SK-N-SH treated with all-trans-retinoic acid at 6 μM for 48 hours (cell line): ENCODE measurements at regions not wholly inside any gene's neighbourhood (a gene's known extent, or its start where the extent isn't known, plus 50 kb on each side); places are given as distances from the start of the nearest gene placed in this dataset.

Experiments used
- ATAC-seq: fragments of 200-7000 bp; cut with Tn5 transposase; 3 replicates; pipeline ENCODE4 v1.9.1; 2020; ENCODE audit warnings: mild to moderate bottlenecking, moderate library complexity
- ARNTL ChIP-seq: fragments of 450-650 bp; formaldehyde crosslinking; IDR thresholded peaks from 2 replicates; pipeline ENCODE4 v1.5.0; 2020; ENCODE audit warnings: low read depth, mild to moderate bottlenecking, moderate library complexity, borderline replicate concordance
- BACH2 ChIP-seq: fragments of 250-450 bp; sonication (Bioruptor Pico); IDR thresholded peaks from 2 replicates; pipeline ENCODE4 v1.9.0; 2021; ENCODE audit warnings: mild to moderate bottlenecking, borderline replicate concordance
- CREB5 ChIP-seq: fragments of 250-450 bp; sonication (Bioruptor Pico); IDR thresholded peaks from 2 replicates; pipeline ENCODE4 v1.5.1; 2020; ENCODE audit warnings: low read depth, mild to moderate bottlenecking, moderate library complexity
- CSDC2 ChIP-seq: fragments of 250-450 bp; sonication (Bioruptor Pico); IDR thresholded peaks from 2 replicates; pipeline ENCODE4 v1.5.0; 2020; ENCODE audit warnings: mild to moderate bottlenecking, moderate library complexity
- CSRNP3 ChIP-seq: fragments of 250-450 bp; sonication (Bioruptor Pico); IDR thresholded peaks from 2 replicates; pipeline ENCODE4 v1.5.1; 2021; ENCODE audit warnings: mild to moderate bottlenecking, moderate library complexity
- ESRRG ChIP-seq: fragments of 250-450 bp; sonication (Bioruptor Pico); IDR thresholded peaks from 2 replicates; pipeline ENCODE4 v1.6.1; 2021; ENCODE audit warnings: mild to moderate bottlenecking
- GLIS3 ChIP-seq: fragments of 250-450 bp; sonication (Bioruptor Pico); IDR thresholded peaks from 2 replicates; pipeline ENCODE4 v1.5.0; 2020; ENCODE audit warnings: mild to moderate bottlenecking, moderate library complexity
- ISL1 ChIP-seq: fragments of 250-450 bp; sonication (Bioruptor Pico); IDR thresholded peaks from 2 replicates; pipeline ENCODE4 v2.1.2; 2022; ENCODE audit warnings: mild to moderate bottlenecking, moderate library complexity
- OSR1 ChIP-seq: fragments of 250-450 bp; sonication (Bioruptor Pico); IDR thresholded peaks from 2 replicates; pipeline ENCODE4 v1.8.0; 2022; ENCODE audit warnings: moderate library complexity, mild to moderate bottlenecking, inconsistent platforms
- PATZ1 ChIP-seq: fragments of 250-450 bp; sonication (Bioruptor Pico); IDR thresholded peaks from 2 replicates; pipeline ENCODE4 v1.8.0; 2020; ENCODE audit warnings: mild to moderate bottlenecking, moderate library complexity, borderline replicate concordance
- POU6F1 ChIP-seq: fragments of 250-450 bp; sonication (Bioruptor Pico); IDR thresholded peaks from 2 replicates; pipeline ENCODE4 v1.8.0; 2021; ENCODE audit warnings: low read depth, mild to moderate bottlenecking, moderate library complexity, borderline replicate concordance
- PPARA ChIP-seq: fragments of 250-450 bp; sonication (Bioruptor Pico); IDR thresholded peaks from 2 replicates; pipeline ENCODE4 v1.5.0; 2020; ENCODE audit warnings: mild to moderate bottlenecking, borderline replicate concordance
- SNAI2 ChIP-seq: fragments of 250-450 bp; sonication (Bioruptor Pico); IDR thresholded peaks from 2 replicates; pipeline ENCODE4 v1.5.0; 2020; ENCODE audit warnings: mild to moderate bottlenecking, moderate library complexity
- TCF4 ChIP-seq: fragments of 250-450 bp; sonication (Bioruptor Pico); IDR thresholded peaks from 2 replicates; pipeline ENCODE4 v1.8.0; 2021; ENCODE audit warnings: mild to moderate bottlenecking, moderate library complexity, borderline replicate concordance
- TOX ChIP-seq: fragments of 250-450 bp; sonication (Bioruptor Pico); IDR thresholded peaks from 2 replicates; pipeline ENCODE4 v1.8.0; 2021; ENCODE audit warnings: mild to moderate bottlenecking, moderate library complexity, borderline replicate concordance
- TSHZ2 ChIP-seq: fragments of 250-450 bp; sonication (Bioruptor Pico); IDR thresholded peaks from 2 replicates; pipeline ENCODE4 v1.5.0; 2020; ENCODE audit warnings: mild to moderate bottlenecking, moderate library complexity
- ZFP30 ChIP-seq: fragments of 450-650 bp; formaldehyde crosslinking; IDR thresholded peaks from 2 replicates; pipeline ENCODE4 v1.5.0; 2022; ENCODE audit warnings: mild to moderate bottlenecking, moderate library complexity
- ZNF565 ChIP-seq: fragments of 450-650 bp; formaldehyde crosslinking; conservative IDR thresholded peaks from 2 replicates; pipeline ENCODE4 v1.5.0; 2020; ENCODE audit warnings: low read depth, mild to moderate bottlenecking, moderate library complexity
- ZNF70 ChIP-seq: fragments of 450-650 bp; formaldehyde crosslinking; IDR thresholded peaks from 2 replicates; pipeline ENCODE4 v1.5.0; 2020; ENCODE audit warnings: mild to moderate bottlenecking, moderate library complexity
- ZNF8 ChIP-seq: fragments of 450-650 bp; formaldehyde crosslinking; IDR thresholded peaks from 2 replicates; pipeline ENCODE4 v1.5.0; 2020; ENCODE audit warnings: mild to moderate bottlenecking, moderate library complexity

GRCh38 chr21:16983420-16983819 lies 529.4 kb upstream of the CXADR start (continued):
- TF ChIP-seq CREB5 (CRISPR knock-in tag) (no peak), ESRRG (CRISPR knock-in tag) (no peak), ARNTL (no peak), ZFP30 (no peak), SNAI2 (CRISPR knock-in tag) (no peak), ZNF8 (no peak)

GRCh38 chr21:16992448-16992847 lies 520.4 kb upstream of the CXADR start:
- ATAC-seq, result no peak
- no peak for TF ChIP-seq CSDC2 (CRISPR knock-in tag)
- no peak for TF ChIP-seq CREB5 (CRISPR knock-in tag)
- TF ChIP-seq PPARA (CRISPR knock-in tag), result no peak
- TF ChIP-seq CSRNP3 (CRISPR knock-in tag), result no peak
- TF ChIP-seq ZNF70 (CRISPR knock-in tag), result no peak
- no peak for TF ChIP-seq BACH2
- no peak for TF ChIP-seq TCF4 (CRISPR knock-in tag)
- no peak for TF ChIP-seq ZFP30
- no peak for TF ChIP-seq ESRRG (CRISPR knock-in tag)
- TF ChIP-seq PATZ1 (CRISPR knock-in tag), result no peak
- TF ChIP-seq OSR1 (CRISPR knock-in tag), result no peak
- no peak for TF ChIP-seq ZNF8
- no peak for TF ChIP-seq SNAI2 (CRISPR knock-in tag)
- TF ChIP-seq ZNF565, result no peak
- no peak for TF ChIP-seq ARNTL
- no peak for TF ChIP-seq POU6F1
- no peak for TF ChIP-seq TSHZ2 (CRISPR knock-in tag)
- no peak for TF ChIP-seq TOX
- TF ChIP-seq ISL1 (CRISPR knock-in tag), result no peak

GRCh38 chr21:16993416-16994038 lies 519.3 kb upstream of the CXADR start:
- ATAC-seq, result no peak
- TF ChIP-seq PATZ1 (CRISPR knock-in tag) (no peak), OSR1 (CRISPR knock-in tag) (no peak), SNAI2 (CRISPR knock-in tag) (0 out of 2 replicates have a peak, but pooled peaks have one; percentile 73), ARNTL (no peak), GLIS3 (CRISPR knock-in tag) (0 out of 2 replicates have a peak, but pooled peaks have one; percentile 61), ESRRG (CRISPR knock-in tag) (no peak), TSHZ2 (CRISPR knock-in tag) (no peak), POU6F1 (no peak)
